ENCODE measurements at regions not wholly inside any gene's neighbourhood (a gene's known extent, or its start where the extent isn't known, plus 50 kb on each side); places are given as distances from the start of the nearest gene placed in this dataset.
"Not testable (repeated sequence)": the region's sequence is repeated elsewhere in the genome, so short reads cannot be mapped to it uniquely, and the experiment has no call there.

- FAIRE-seq, result no peak
- DNase-seq, result no peak
- Histone ChIP-seq H3K27ac (no peak overlapping the region), H3K4me1 (no peaks in the 10 kb centered on the region), H3K27me3 (no peaks in the 10 kb centered on the region), H3K9me3 (no peaks in the 10 kb centered on the region), H3K36me3 (no peaks in the 10 kb centered on the region), H3K4me3 (no peak overlapping the region)
- TF ChIP-seq CTCF (IDR thresholded peaks at IDR 0.05), result no peak
- whole genome bisulfite sequencing, 2 donors, result 84 to 93% methylated on average over 5 of the region's 5 CpGs
- intact Hi-C loops (cut with DNase I), result no loop called here
- ATAC-seq, result no peak
Observed at GRCh38 chr7:68720697-68721096, 877.6 kb upstream of the AUTS2 start.

- Histone ChIP-seq H3K27me3 (no peaks in the 10 kb centered on the region), H3K4me3 (no peak overlapping the region), H3K36me3 (no peaks in the 10 kb centered on the region), H3K27ac (no peak overlapping the region), H3K4me1 (no peaks in the 10 kb centered on the region), H3K9me3 (no peaks in the 10 kb centered on the region)
- DNase-seq (no peak), ATAC-seq (no peak), FAIRE-seq (no peak)
- whole genome bisulfite sequencing, 2 donors, result 74 to 83% methylated on average over 1 of the region's 1 CpG
- intact Hi-C loops (cut with DNase I), result no loop called here
- no peak for TF ChIP-seq CTCF (IDR thresholded peaks at IDR 0.05)
Observed at GRCh38 chr7:68722044-68722443, 876.2 kb upstream of the AUTS2 start.

- Histone ChIP-seq H3K4me1 (no peaks in the 10 kb centered on the region), H3K36me3 (no peaks in the 10 kb centered on the region), H3K27me3 (no peaks in the 10 kb centered on the region), H3K9me3 (no peaks in the 10 kb centered on the region), H3K27ac (no peak overlapping the region), H3K4me3 (no peak overlapping the region)
- ATAC-seq, result no peak
- TF ChIP-seq CTCF (IDR thresholded peaks at IDR 0.05), result no peak
- intact Hi-C loops (cut with DNase I), result no loop called here
- WGBS, 2 donors, result 51 to 71% methylated on average over 6 of the region's 6 CpGs
- DNase-seq, result no peak
- no peak for FAIRE-seq
Observed at GRCh38 chr7:68724965-68725364, 873.3 kb upstream of the AUTS2 start.

- 79 to 92% methylated on average over 12 of the region's 12 CpGs for WGBS, 2 donors
- DNase-seq (no peak), ATAC-seq (no peak), FAIRE-seq (no peak)
- Histone ChIP-seq H3K9me3 (no peaks in the 10 kb centered on the region), H3K4me3 (no peak overlapping the region), H3K4me1 (peaks cover 0 to 8% (median 4%) of the 10 kb centered on the region in 3 donors), H3K27ac (no peak overlapping the region), H3K36me3 (no peaks in the 10 kb centered on the region), H3K27me3 (no peaks in the 10 kb centered on the region)
- no peak for TF ChIP-seq CTCF (IDR thresholded peaks at IDR 0.05)
- intact Hi-C loops (cut with DNase I), result no loop called here
Observed at GRCh38 chr7:68725843-68726785, 872.2 kb upstream of the AUTS2 start.

GRCh38 chr7:68728720-68729119 lies 869.6 kb upstream of the AUTS2 start:
- intact Hi-C loops (cut with DNase I); ATAC-seq; DNase-seq; H3K27me3 ChIP-seq; FAIRE-seq; H3K4me3 ChIP-seq; H3K36me3 ChIP-seq; H3K9me3 ChIP-seq; H3K27ac ChIP-seq: not testable (repeated sequence)
- 81 to 82% methylated on average over 6 of the region's 6 CpGs for WGBS, 2 donors
- H3K4me1 ChIP-seq, result peaks cover 0 to 11% (median 4%) of the 10 kb centered on the region in 3 donors

All from pancreas (tissue), 10 donors.